GM13977 (cell line): ENCODE measurements at regions not wholly inside any gene's neighbourhood (a gene's known extent, or its start where the extent isn't known, plus 50 kb on each side); places are given as distances from the start of the nearest gene placed in this dataset.

Source experiments
- DNase-seq: peaks from one replicate; pipeline ENCODE4 v3.0.0; 2012; ENCODE audit warnings: low spot score
- CTCF ChIP-seq: IDR thresholded peaks from 2 replicates; pipeline ENCODE4 v1.5.1; 2012; ENCODE audit warnings: mild to moderate bottlenecking, control low read depth; ENCODE audit not compliant: insufficient read depth; ENCODE audit errors: extremely low read depth, missing control alignments
- in situ Hi-C: fragments of 300-500 bp; cut with MboI; formaldehyde crosslinking; loops from one replicate; pipeline ENCODE4 v1.12.0; 2022; ENCODE audit warnings: low sequenced_read_pairs, low pct_unique_long_range_greater_than_20kb, mixed read lengths, inconsistent platforms; ENCODE audit not compliant: unreplicated experiment

- in situ Hi-C loops = no loop called here
- TF ChIP-seq CTCF = no peak
- no peak for DNase-seq
These were observed 401.6 kb upstream of the FSIP2 start for GRCh38 chr2:185337033-185337432.

GRCh38 chr2:185338104-185338503 lies 400.5 kb upstream of the FSIP2 start:
- TF ChIP-seq CTCF = no peak
- DNase-seq = no peak
- in situ Hi-C loops = no loop called here

- TF ChIP-seq CTCF = no peak
- in situ Hi-C loops = no loop called here
- DNase-seq = no peak
These were observed 391.2 kb upstream of the FSIP2 start for GRCh38 chr2:185347445-185347844.

GRCh38 chr2:185360776-185361175 lies 377.8 kb upstream of the FSIP2 start:
- TF ChIP-seq CTCF = no peak
- no peak for DNase-seq
- in situ Hi-C loops = no loop called here

- no peak for DNase-seq
- in situ Hi-C loops = no loop called here
- TF ChIP-seq CTCF = no peak
These were observed 366.4 kb upstream of the FSIP2 start for GRCh38 chr2:185372188-185372587.

- in situ Hi-C loops = no loop called here
- no peak for DNase-seq
- no peak for TF ChIP-seq CTCF
These were observed 365.4 kb upstream of the FSIP2 start for GRCh38 chr2:185373229-185373628.

GRCh38 chr2:185374878-185375277 lies 363.7 kb upstream of the FSIP2 start:
- DNase-seq = no peak
- in situ Hi-C loops = no loop called here
- TF ChIP-seq CTCF = no peak
